GM12891 (cell line): ENCODE measurements at regions not wholly inside any gene's neighbourhood (a gene's known extent, or its start where the extent isn't known, plus 50 kb on each side); places are given as distances from the start of the nearest gene placed in this dataset.

Experiments
- PAX5 ChIP-seq: IDR thresholded peaks from 2 replicates; pipeline ENCODE4 v1.6.1; 2011; ENCODE audit warnings: low read length, moderate library complexity, mild to moderate bottlenecking; ENCODE audit not compliant: insufficient read depth, severe bottlenecking
- POLR2A ChIP-seq: IDR thresholded peaks from 2 replicates; pipeline ENCODE4 v1.6.1; 2011; ENCODE audit warnings: low read depth, low read length, control low read depth
- POLR2AphosphoS5 ChIP-seq: IDR thresholded peaks from 2 replicates; pipeline ENCODE4 v1.6.1; 2011; ENCODE audit warnings: low read depth, low read length, control low read depth
- SPI1 ChIP-seq: IDR thresholded peaks from 2 replicates; pipeline ENCODE4 v1.6.1; 2011; ENCODE audit warnings: low read depth, low read length, control low read depth
- TAF1 ChIP-seq: IDR thresholded peaks from 2 replicates; pipeline ENCODE4 v1.6.1; 2011; ENCODE audit warnings: low read depth, low read length, control low read depth

- TF ChIP-seq PAX5 (no peak), TAF1 (no peak), POLR2A (no peak), POLR2AphosphoS5 (no peak), SPI1 (no peak)
These were observed 510.4 kb downstream of the ANKRD50 start for GRCh38 chr4:124202099-124202498.
